H9 (cell line): ENCODE measurements at regions not wholly inside any gene's neighbourhood (a gene's known extent, or its start where the extent isn't known, plus 50 kb on each side); places are given as distances from the start of the nearest gene placed in this dataset.
"Not testable (repeated sequence)": the region's sequence is repeated elsewhere in the genome, so short reads cannot be mapped to it uniquely, and the experiment has no call there.

Source experiments
- DNase-seq: peaks from one replicate; pipeline ENCODE4 v3.0.0-alpha.2; 2017
- H2AFZ ChIP-seq: one replicate; pipeline ENCODE4 v1.6.1; 2013; ENCODE audit warnings: mild to moderate bottlenecking, low read length, control low read depth, moderate library complexity
- H2AK5ac ChIP-seq: 2 replicates; pipeline ENCODE4 v1.6.1; 2013; ENCODE audit warnings: low read length, control low read depth, mixed read lengths; ENCODE audit not compliant: insufficient read length
- H2BK120ac ChIP-seq: one replicate; pipeline ENCODE4 v1.6.1; 2013; ENCODE audit warnings: low read depth, mild to moderate bottlenecking, low read length, control low read depth, inconsistent platforms; ENCODE audit not compliant: poor library complexity, severe bottlenecking
- H2BK12ac ChIP-seq: 2 replicates; pipeline ENCODE4 v1.6.1; 2013; ENCODE audit warnings: low read length, control low read depth, mixed read lengths, low read depth; ENCODE audit not compliant: insufficient read length
- H2BK15ac ChIP-seq: 2 replicates; pipeline ENCODE4 v1.6.1; 2013; ENCODE audit warnings: low read depth, low read length, control low read depth
- H2BK20ac ChIP-seq: one replicate; pipeline ENCODE4 v1.6.1; 2013; ENCODE audit warnings: low read depth, mild to moderate bottlenecking, low read length, control low read depth, inconsistent platforms; ENCODE audit not compliant: poor library complexity, severe bottlenecking
- H2BK5ac ChIP-seq: 2 replicates; pipeline ENCODE4 v1.6.1; 2013; ENCODE audit warnings: low read length, control low read depth, mixed read lengths; ENCODE audit not compliant: insufficient read length
- H3K14ac ChIP-seq: 2 replicates; pipeline ENCODE4 v1.6.1; 2013; ENCODE audit warnings: low read length, control low read depth; ENCODE audit not compliant: insufficient read depth
- H3K18ac ChIP-seq: 2 replicates; pipeline ENCODE4 v1.6.1; 2013; ENCODE audit warnings: low read depth, mild to moderate bottlenecking, mixed read lengths, low read length, control low read depth; ENCODE audit not compliant: insufficient read length
- H3K23ac ChIP-seq: 2 replicates; pipeline ENCODE4 v1.6.1; 2013; ENCODE audit warnings: low read length, control low read depth, mixed read lengths, low read depth; ENCODE audit not compliant: insufficient read length
- H3K23me2 ChIP-seq: 2 replicates; pipeline ENCODE4 v1.6.1; 2013; ENCODE audit warnings: low read depth, mild to moderate bottlenecking, mixed read lengths, low read length, control low read depth; ENCODE audit not compliant: insufficient read length, poor library complexity, severe bottlenecking
- H3K27ac ChIP-seq: 2 replicates; pipeline ENCODE4 v1.5.1; 2013; ENCODE audit warnings: low read length, control low read depth, mixed read lengths, low read depth; ENCODE audit not compliant: insufficient read length
- H3K27me3 ChIP-seq: 2 replicates; pipeline ENCODE4 v1.6.1; 2013; ENCODE audit warnings: low read length, control low read depth, inconsistent platforms; ENCODE audit not compliant: insufficient read depth
- H3K4ac ChIP-seq: 2 replicates; pipeline ENCODE4 v1.6.1; 2013; ENCODE audit warnings: low read depth, mild to moderate bottlenecking, control low read depth, inconsistent platforms, low read length, moderate library complexity
- H3K4me1 ChIP-seq: 2 replicates; pipeline ENCODE4 v1.6.1; 2013; ENCODE audit warnings: low read length, control low read depth, inconsistent platforms; ENCODE audit not compliant: insufficient read depth
- H3K4me2 ChIP-seq: 2 replicates; pipeline ENCODE4 v1.6.1; 2013; ENCODE audit warnings: low read length, control low read depth, mixed read lengths; ENCODE audit not compliant: insufficient read length, insufficient read depth
- H3K56ac ChIP-seq: 2 replicates; pipeline ENCODE4 v1.6.1; 2013; ENCODE audit warnings: low read depth, mild to moderate bottlenecking, mixed read lengths, low read length, control low read depth; ENCODE audit not compliant: insufficient read length
- H3K79me1 ChIP-seq: 2 replicates; pipeline ENCODE4 v1.6.1; 2013; ENCODE audit warnings: low read depth, mild to moderate bottlenecking, moderate library complexity, low read length, control low read depth, inconsistent platforms; ENCODE audit not compliant: insufficient read depth, poor library complexity, severe bottlenecking
- H3K79me2 ChIP-seq: 2 replicates; pipeline ENCODE4 v1.6.1; 2013; ENCODE audit warnings: low read length, control low read depth, inconsistent platforms; ENCODE audit not compliant: insufficient read depth
- H3K9ac ChIP-seq: 2 replicates; pipeline ENCODE4 v1.6.1; 2013; ENCODE audit warnings: low read length, control low read depth, mixed read lengths; ENCODE audit not compliant: insufficient read length; ENCODE audit errors: extremely low read depth
- H3K9me3 ChIP-seq: one replicate; pipeline ENCODE4 v1.6.1; 2013; ENCODE audit warnings: low read depth, low read length, inconsistent platforms; ENCODE audit not compliant: control insufficient read depth
- H3T11ph ChIP-seq: one replicate; pipeline ENCODE4 v1.6.1; 2013; ENCODE audit warnings: mild to moderate bottlenecking, low read length, control low read depth, inconsistent platforms
- H4K20me1 ChIP-seq: one replicate; pipeline ENCODE4 v1.6.1; 2013; ENCODE audit not compliant: control insufficient read depth, insufficient read length, insufficient read depth
- H4K5ac ChIP-seq: 2 replicates; pipeline ENCODE4 v1.6.1; 2013; ENCODE audit warnings: low read depth, mild to moderate bottlenecking, mixed read lengths, low read length, control low read depth; ENCODE audit not compliant: insufficient read length
- H4K8ac ChIP-seq: replicated peaks from 2 replicates; pipeline ENCODE4 v1.6.1; 2013; ENCODE audit warnings: low read length, control low read depth, mixed read lengths, low read depth; ENCODE audit not compliant: insufficient read length
- H4K91ac ChIP-seq: 2 replicates; pipeline ENCODE4 v1.6.1; 2013; ENCODE audit warnings: low read depth, mild to moderate bottlenecking, moderate library complexity, mixed read lengths, low read length, control low read depth; ENCODE audit not compliant: insufficient read length
- H3K27ac Mint-ChIP-seq, 3 experiments: 2 replicates in 2 of 3; 3 replicates in 1 of 3; pipeline ENCODE4 v1.8.0; 2020 to 2021; ENCODE audit warnings: mixed read lengths in 3 of 3, mild to moderate bottlenecking in 1 of 3, moderate library complexity in 1 of 3
- H3K27me3 Mint-ChIP-seq: 2 replicates; pipeline ENCODE4 v1.8.0; 2021; ENCODE audit warnings: low read depth, mild to moderate bottlenecking, moderate library complexity, mixed read lengths
- H3K36me3 Mint-ChIP-seq, 3 experiments: 2 replicates in 2 of 3; 3 replicates in 1 of 3; pipeline ENCODE4 v1.8.0; 2020 to 2021; ENCODE audit warnings: low read depth in 3 of 3, mixed read lengths in 3 of 3; ENCODE audit not compliant: insufficient read depth in 1 of 3
- H3K4me1 Mint-ChIP-seq, 2 experiments: 2 replicates each; pipeline ENCODE4 v1.8.0; 2020; ENCODE audit warnings: mixed read lengths in 2 of 2
- H3K4me3 Mint-ChIP-seq, 2 experiments: 2 replicates in 1 of 2; 3 replicates in 1 of 2; pipeline ENCODE4 v1.8.0; 2020 to 2021; ENCODE audit warnings: mild to moderate bottlenecking in 2 of 2, mixed read lengths in 2 of 2, moderate library complexity in 1 of 2
- H3K9me3 Mint-ChIP-seq, 2 experiments: 2 replicates in 1 of 2; 3 replicates in 1 of 2; pipeline ENCODE4 v1.8.0; 2020; ENCODE audit warnings: mild to moderate bottlenecking in 2 of 2, mixed read lengths in 2 of 2, moderate library complexity in 1 of 2
- CTCF ChIP-seq: fragments of 200-600 bp; sonication (generic); conservative IDR thresholded peaks from 3 replicates; pipeline ENCODE4 v1.8.0; 2021; ENCODE audit warnings: antibody characterized with exemption, mild to moderate bottlenecking
- WGBS: extraction: QIAGEN DNeasy Blood & Tissue Kit; methylation state at CpG from one replicate; pipeline ENCODE4 v1.1.7; 2013; ENCODE audit warnings: missing lambda C conversion rate, low lambda C conversion rate, mixed read lengths; ENCODE audit not compliant: insufficient read length; ENCODE audit errors: extremely low coverage; 5-methylcytosine and 5-hydroxymethylcytosine counted together

GRCh38 chr13:88507909-88508308 is 836.7 kb downstream of the SLITRK5 start:
- no peak overlapping the region for H2AFZ ChIP-seq
- peaks cover 25% of the 10 kb centered on the region for H3K9me3 ChIP-seq
- no peak overlapping the region for H3K56ac ChIP-seq
- no peak overlapping the region for H3K4ac ChIP-seq
- no peaks in the 10 kb centered on the region; the same call in 1 of the 2 replicates for H3K4me1 ChIP-seq
- H4K5ac ChIP-seq, result no peak overlapping the region
- no peak overlapping the region for H2BK120ac ChIP-seq
- no peak overlapping the region for H2BK20ac ChIP-seq
- no peak for TF ChIP-seq CTCF
- H2AK5ac ChIP-seq, result no peak overlapping the region
- Mint-ChIP-seq H3K27me3 (no peaks in the 10 kb centered on the region), H3K9me3 (peaks cover 25 to 53% of the 10 kb centered on the region in 2 experiments), H3K4me3 (no peak overlapping the region), H3K27ac (no peak overlapping the region; a peak in 1 of 7 replicates), H3K4me1 (peaks cover 10 to 16% of the 10 kb centered on the region in 2 experiments), H3K36me3 (peaks cover 45 to 56% (median 45%) of the 10 kb centered on the region in 3 experiments)
- no peaks in the 10 kb centered on the region for H4K20me1 ChIP-seq
- H3K18ac ChIP-seq, result no peak overlapping the region
- H2BK5ac ChIP-seq, result no peak overlapping the region
- no peaks in the 10 kb centered on the region for H3K79me2 ChIP-seq
- no peak overlapping the region for H2BK12ac ChIP-seq
- no peak overlapping the region for H4K8ac ChIP-seq
- H3K23me2 ChIP-seq, result no peaks in the 10 kb centered on the region
- no peak overlapping the region for H3T11ph ChIP-seq
- H2BK15ac ChIP-seq, result no peak overlapping the region
- DNase-seq, result no peak
- WGBS, result no CpG with 5 or more reads among the region's 1 CpG
- no peaks in the 10 kb centered on the region for H3K79me1 ChIP-seq
- H3K23ac ChIP-seq, result no peak overlapping the region
- H3K27me3 ChIP-seq, result no peaks in the 10 kb centered on the region
- no peak overlapping the region for H4K91ac ChIP-seq
- no peak overlapping the region for H3K4me2 ChIP-seq
- H3K14ac ChIP-seq, result no peak overlapping the region
- no peak overlapping the region for H3K9ac ChIP-seq
- H3K27ac ChIP-seq, result no peak overlapping the region

GRCh38 chr13:88512993-88513392 is 841.8 kb downstream of the SLITRK5 start:
- not testable (repeated sequence) for H4K8ac ChIP-seq, H4K91ac ChIP-seq, H3K4me1 ChIP-seq, H2BK120ac ChIP-seq, H2BK20ac ChIP-seq, H4K5ac ChIP-seq, H4K20me1 ChIP-seq, H3T11ph ChIP-seq, H2BK15ac ChIP-seq, H3K27me3 Mint-ChIP-seq, H3K4me2 ChIP-seq, H3K9ac ChIP-seq, H3K18ac ChIP-seq, H2BK5ac ChIP-seq, H3K4me3 Mint-ChIP-seq, H3K4ac ChIP-seq, H3K79me1 ChIP-seq, H2BK12ac ChIP-seq, H2AFZ ChIP-seq, H3K14ac ChIP-seq, H3K23me2 ChIP-seq, H3K56ac ChIP-seq, H2AK5ac ChIP-seq, H3K23ac ChIP-seq, H3K79me2 ChIP-seq, H3K27me3 ChIP-seq
- peaks cover 16 to 26% of the 10 kb centered on the region in 2 experiments for H3K4me1 Mint-ChIP-seq
- peak overlapping the region; percentile 78 for H3K27ac ChIP-seq
- peaks cover 21% of the 10 kb centered on the region for H3K9me3 ChIP-seq
- H3K36me3 Mint-ChIP-seq, result peaks cover 29 to 41% (median 41%) of the 10 kb centered on the region in 3 experiments
- peak overlapping the region; percentile 85 to 98 (median 94); a peak in 6 of 7 replicates for H3K27ac Mint-ChIP-seq
- DNase-seq, result peak; percentile 35
- no CpG with 5 or more reads among the region's 3 CpGs for WGBS
- H3K9me3 Mint-ChIP-seq, result peaks cover 21 to 48% of the 10 kb centered on the region in 2 experiments
